HL-60 (cell line): ENCODE measurements at regions not wholly inside any gene's neighbourhood (a gene's known extent, or its start where the extent isn't known, plus 50 kb on each side); places are given as distances from the start of the nearest gene placed in this dataset.

Experiments
- DNase-seq, 2 experiments: peaks; one replicate each; pipeline ENCODE4 v3.0.0-alpha.2; 2010 to 2020; ENCODE audit warnings: low read depth in 1 of 2, low spot score in 1 of 2
- H3K27ac ChIP-seq: fragments of 250-450 bp; sonication (Bioruptor Pico); replicated peaks from 2 replicates; pipeline ENCODE4 v1.5.1; 2020; ENCODE audit warnings: mild to moderate bottlenecking, moderate library complexity
- H3K27me3 ChIP-seq: fragments of 250-450 bp; sonication (Bioruptor Pico); 2 replicates; pipeline ENCODE4 v1.5.1; 2021; ENCODE audit warnings: mild to moderate bottlenecking, moderate library complexity; ENCODE audit not compliant: insufficient read depth, poor library complexity, severe bottlenecking
- H3K4me3 ChIP-seq: replicated peaks from 2 replicates; pipeline ENCODE4 v1.5.1; 2011; ENCODE audit warnings: mild to moderate bottlenecking, control low read depth, low read length; ENCODE audit not compliant: insufficient read depth
- GABPA ChIP-seq: IDR thresholded peaks from 2 replicates; pipeline ENCODE4 v1.6.1; 2012; ENCODE audit warnings: low read depth
- POLR2AphosphoS5 ChIP-seq: IDR thresholded peaks from 2 replicates; pipeline ENCODE4 v1.6.1; 2012; ENCODE audit warnings: low read depth
- SPI1 ChIP-seq: IDR thresholded peaks from 2 replicates; pipeline ENCODE4 v1.6.1; 2012; ENCODE audit warnings: low read depth, mild to moderate bottlenecking, borderline replicate concordance
- TF ChIP-seq, protein P1 (sequence below): IDR thresholded peaks from one replicate; pipeline ENCODE4 v1.5.1; 2011; ENCODE audit warnings: low read length, control low read depth, inconsistent platforms; ENCODE audit not compliant: insufficient read depth
- TF ChIP-seq, protein P2 (sequence below): IDR thresholded peaks from 2 replicates; pipeline ENCODE4 v1.6.1; 2012; ENCODE audit warnings: low read depth; ENCODE audit not compliant: insufficient replicate concordance

GRCh38 chr12:115232455-115233156 is 548.6 kb upstream of the TBX3 start:
- no peak for TF ChIP-seq POLR2AphosphoS5
- TF ChIP-seq GABPA: no peak
- TF ChIP-seq, protein P1, sequence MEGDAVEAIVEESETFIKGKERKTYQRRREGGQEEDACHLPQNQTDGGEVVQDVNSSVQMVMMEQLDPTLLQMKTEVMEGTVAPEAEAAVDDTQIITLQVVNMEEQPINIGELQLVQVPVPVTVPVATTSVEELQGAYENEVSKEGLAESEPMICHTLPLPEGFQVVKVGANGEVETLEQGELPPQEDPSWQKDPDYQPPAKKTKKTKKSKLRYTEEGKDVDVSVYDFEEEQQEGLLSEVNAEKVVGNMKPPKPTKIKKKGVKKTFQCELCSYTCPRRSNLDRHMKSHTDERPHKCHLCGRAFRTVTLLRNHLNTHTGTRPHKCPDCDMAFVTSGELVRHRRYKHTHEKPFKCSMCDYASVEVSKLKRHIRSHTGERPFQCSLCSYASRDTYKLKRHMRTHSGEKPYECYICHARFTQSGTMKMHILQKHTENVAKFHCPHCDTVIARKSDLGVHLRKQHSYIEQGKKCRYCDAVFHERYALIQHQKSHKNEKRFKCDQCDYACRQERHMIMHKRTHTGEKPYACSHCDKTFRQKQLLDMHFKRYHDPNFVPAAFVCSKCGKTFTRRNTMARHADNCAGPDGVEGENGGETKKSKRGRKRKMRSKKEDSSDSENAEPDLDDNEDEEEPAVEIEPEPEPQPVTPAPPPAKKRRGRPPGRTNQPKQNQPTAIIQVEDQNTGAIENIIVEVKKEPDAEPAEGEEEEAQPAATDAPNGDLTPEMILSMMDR: no peak
- TF ChIP-seq, protein P2, sequence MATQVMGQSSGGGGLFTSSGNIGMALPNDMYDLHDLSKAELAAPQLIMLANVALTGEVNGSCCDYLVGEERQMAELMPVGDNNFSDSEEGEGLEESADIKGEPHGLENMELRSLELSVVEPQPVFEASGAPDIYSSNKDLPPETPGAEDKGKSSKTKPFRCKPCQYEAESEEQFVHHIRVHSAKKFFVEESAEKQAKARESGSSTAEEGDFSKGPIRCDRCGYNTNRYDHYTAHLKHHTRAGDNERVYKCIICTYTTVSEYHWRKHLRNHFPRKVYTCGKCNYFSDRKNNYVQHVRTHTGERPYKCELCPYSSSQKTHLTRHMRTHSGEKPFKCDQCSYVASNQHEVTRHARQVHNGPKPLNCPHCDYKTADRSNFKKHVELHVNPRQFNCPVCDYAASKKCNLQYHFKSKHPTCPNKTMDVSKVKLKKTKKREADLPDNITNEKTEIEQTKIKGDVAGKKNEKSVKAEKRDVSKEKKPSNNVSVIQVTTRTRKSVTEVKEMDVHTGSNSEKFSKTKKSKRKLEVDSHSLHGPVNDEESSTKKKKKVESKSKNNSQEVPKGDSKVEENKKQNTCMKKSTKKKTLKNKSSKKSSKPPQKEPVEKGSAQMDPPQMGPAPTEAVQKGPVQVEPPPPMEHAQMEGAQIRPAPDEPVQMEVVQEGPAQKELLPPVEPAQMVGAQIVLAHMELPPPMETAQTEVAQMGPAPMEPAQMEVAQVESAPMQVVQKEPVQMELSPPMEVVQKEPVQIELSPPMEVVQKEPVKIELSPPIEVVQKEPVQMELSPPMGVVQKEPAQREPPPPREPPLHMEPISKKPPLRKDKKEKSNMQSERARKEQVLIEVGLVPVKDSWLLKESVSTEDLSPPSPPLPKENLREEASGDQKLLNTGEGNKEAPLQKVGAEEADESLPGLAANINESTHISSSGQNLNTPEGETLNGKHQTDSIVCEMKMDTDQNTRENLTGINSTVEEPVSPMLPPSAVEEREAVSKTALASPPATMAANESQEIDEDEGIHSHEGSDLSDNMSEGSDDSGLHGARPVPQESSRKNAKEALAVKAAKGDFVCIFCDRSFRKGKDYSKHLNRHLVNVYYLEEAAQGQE: no peak
- TF ChIP-seq SPI1: no peak
- Histone ChIP-seq H3K27me3 (no peaks in the 10 kb centered on the region), H3K27ac (no peak overlapping the region), H3K4me3 (no peak overlapping the region)
- no peak for DNase-seq

DNA sequence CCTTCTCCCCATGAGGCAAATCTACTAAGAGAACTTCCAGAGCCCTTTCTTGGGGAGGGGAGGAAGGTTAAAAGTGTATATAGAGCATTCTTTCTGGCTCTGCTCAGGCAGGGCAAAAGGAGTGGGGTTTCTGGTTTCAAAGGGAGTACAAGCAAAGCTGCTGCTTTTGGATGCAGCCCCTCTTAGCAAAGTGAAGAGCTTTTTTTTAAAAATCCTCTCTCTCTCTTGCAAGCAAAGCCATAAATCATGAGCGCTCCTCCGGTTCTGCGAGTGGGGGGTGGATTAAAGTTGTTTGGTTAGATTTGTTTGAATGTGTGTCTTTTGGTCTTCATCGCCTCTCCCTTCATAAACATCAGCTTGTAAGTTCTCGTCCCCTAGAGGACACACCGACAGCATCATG is 546.6 kb upstream of the TBX3 start:
- Histone ChIP-seq H3K27me3 (no peaks in the 10 kb centered on the region), H3K4me3 (no peak overlapping the region), H3K27ac (no peak overlapping the region)
- no peak for DNase-seq
- no peak for TF ChIP-seq POLR2AphosphoS5
- TF ChIP-seq GABPA: no peak
- TF ChIP-seq SPI1: no peak
- TF ChIP-seq, protein P2: no peak
- TF ChIP-seq, protein P1: no peak

GRCh38 chr12:115229517-115229916 is 545.5 kb upstream of the TBX3 start:
- H3K27ac ChIP-seq: no peak overlapping the region
- TF ChIP-seq GABPA (no peak), POLR2AphosphoS5 (no peak), SPI1 (no peak)
- TF ChIP-seq, protein P1: no peak
- no peak for DNase-seq
- no peak overlapping the region for H3K4me3 ChIP-seq
- no peaks in the 10 kb centered on the region for H3K27me3 ChIP-seq

DNA sequence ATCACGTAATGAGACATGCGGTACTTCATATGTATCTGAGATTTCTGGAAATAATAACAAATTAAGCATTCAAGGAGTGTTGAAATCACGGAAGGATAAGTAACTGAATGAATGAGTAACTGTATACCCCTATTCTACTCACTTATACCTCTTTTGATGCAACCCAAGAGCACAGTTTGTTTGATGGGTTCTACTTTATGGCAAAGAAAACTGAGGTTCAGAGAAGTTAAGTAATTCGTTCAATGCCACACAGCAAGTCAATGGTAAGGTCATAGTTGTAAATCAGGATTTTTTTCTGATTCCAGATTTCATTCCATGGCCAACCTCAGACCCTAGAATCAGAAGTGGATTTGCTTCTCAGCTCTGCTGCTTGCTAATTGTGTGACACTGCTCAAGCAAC is 544.5 kb upstream of the TBX3 start:
- TF ChIP-seq POLR2AphosphoS5 (no peak), GABPA (no peak), SPI1 (no peak)
- TF ChIP-seq, protein P2: no peak
- TF ChIP-seq, protein P1: no peak
- DNase-seq: no peak
- H3K27ac ChIP-seq: no peak overlapping the region
- no peak overlapping the region for H3K4me3 ChIP-seq
- H3K27me3 ChIP-seq: no peaks in the 10 kb centered on the region
